RWPE1 (cell line): ENCODE measurements at regions not wholly inside any gene's neighbourhood (a gene's known extent, or its start where the extent isn't known, plus 50 kb on each side); places are given as distances from the start of the nearest gene placed in this dataset.

Experiments
- CTCF ChIA-PET: fragments of 350-600 bp; sonication (Branson Sonifier 250); formaldehyde crosslinking; extraction: SDS; loops from one replicate; lab custom pipeline; 2021; lab: Yijun Ruan, JAX
- POLR2A ChIA-PET: fragments of 400-600 bp; formaldehyde crosslinking; extraction: SDS; loops from one replicate; lab custom pipeline; 2020; ENCODE audit warnings: antibody characterized with exemption; ENCODE audit not compliant: low non-redundant PET; lab: Yijun Ruan, JAX
- DNase-seq: peaks from one replicate; pipeline ENCODE4 v3.0.0; 2012; ENCODE audit warnings: low spot score
- H3K27ac ChIP-seq: fragments of 450-650 bp; 2 replicates; pipeline ENCODE4 v1.5.1; 2017
- CTCF ChIP-seq: fragments of 450-650 bp; conservative IDR thresholded peaks from 2 replicates; pipeline ENCODE4 v1.5.1; 2017; ENCODE audit warnings: low read depth, mild to moderate bottlenecking

- ChIA-PET CTCF (no interaction called here), POLR2A (no interaction called here)
- no peak for TF ChIP-seq CTCF
- no peak overlapping the region for H3K27ac ChIP-seq
- peak; percentile 7 for DNase-seq
Measured at GRCh38 chrX:14356401-14356800, 172.9 kb upstream of the GLRA2 start.

- ChIA-PET POLR2A (no interaction called here), CTCF (no interaction called here)
- H3K27ac ChIP-seq, result no peak overlapping the region
- no peak for TF ChIP-seq CTCF
- no peak for DNase-seq
Measured at GRCh38 chrX:14355556-14355955, 173.8 kb upstream of the GLRA2 start.

- DNase-seq, result no peak
- H3K27ac ChIP-seq, result no peak overlapping the region
- ChIA-PET CTCF (no interaction called here), POLR2A (no interaction called here)
- TF ChIP-seq CTCF, result no peak
Measured at GRCh38 chrX:14354521-14354920, 174.8 kb upstream of the GLRA2 start.

GRCh38 chrX:14352511-14352910 lies 176.8 kb upstream of the GLRA2 start:
- no peak for TF ChIP-seq CTCF
- no peak for DNase-seq

GRCh38 chrX:14351611-14352303 lies 177.6 kb upstream of the GLRA2 start:
- POLR2A ChIA-PET, result no interaction called here
- H3K27ac ChIP-seq, result no peak overlapping the region
- no peak for TF ChIP-seq CTCF
- CTCF ChIA-PET, result no interaction called here
- no peak for DNase-seq

More at GRCh38 chrX:14352511-14352910, 176.8 kb upstream of the GLRA2 start:
- H3K27ac ChIP-seq, result no peak overlapping the region
- CTCF ChIA-PET, result no interaction called here
- POLR2A ChIA-PET, result no interaction called here

- no peak overlapping the region for H3K27ac ChIP-seq
- TF ChIP-seq CTCF, result no peak
- ChIA-PET CTCF (no interaction called here), POLR2A (no interaction called here)
- no peak for DNase-seq
Measured at GRCh38 chrX:14347523-14347922, 181.8 kb upstream of the GLRA2 start.
